Mesenchymal stem cell (in vitro differentiated cells and primary cell): ENCODE measurements at regions not wholly inside any gene's neighbourhood (a gene's known extent, or its start where the extent isn't known, plus 50 kb on each side); places are given as distances from the start of the nearest gene placed in this dataset.

Source experiments
- DNase-seq: peaks from one replicate; pipeline ENCODE4 v3.0.0-alpha.2; 2013
- H2AFZ ChIP-seq: one replicate; pipeline ENCODE4 v1.6.1; 2013; ENCODE audit warnings: low read depth, mild to moderate bottlenecking, control low read depth, inconsistent platforms, low read length, moderate library complexity
- H2AK5ac ChIP-seq: 2 replicates; pipeline ENCODE4 v1.6.1; 2013; ENCODE audit warnings: low read length, moderate library complexity, mild to moderate bottlenecking, inconsistent platforms; ENCODE audit not compliant: severe bottlenecking
- H2BK120ac ChIP-seq: one replicate; pipeline ENCODE4 v1.6.1; 2013; ENCODE audit warnings: low read depth, mild to moderate bottlenecking, inconsistent platforms, low read length, moderate library complexity
- H2BK12ac ChIP-seq, 2 experiments: one replicate each; pipeline ENCODE4 v1.6.1; 2013; ENCODE audit warnings: inconsistent platforms in 2 of 2, low read length in 2 of 2, mild to moderate bottlenecking in 2 of 2, moderate library complexity in 2 of 2, control low read depth in 1 of 2
- H2BK15ac ChIP-seq: one replicate; pipeline ENCODE4 v1.6.1; 2013; ENCODE audit warnings: mild to moderate bottlenecking, low read depth, inconsistent platforms; ENCODE audit not compliant: poor library complexity, severe bottlenecking
- H2BK5ac ChIP-seq: 2 replicates; pipeline ENCODE4 v1.6.1; 2013; ENCODE audit warnings: low read depth, mild to moderate bottlenecking, low read length, control low read depth, inconsistent platforms; ENCODE audit not compliant: poor library complexity, severe bottlenecking
- H3K14ac ChIP-seq, 2 experiments: one replicate each; pipeline ENCODE4 v1.6.1; 2013; ENCODE audit warnings: inconsistent platforms in 2 of 2, low read length in 2 of 2, control low read depth in 1 of 2, mild to moderate bottlenecking in 1 of 2, moderate library complexity in 1 of 2
- H3K18ac ChIP-seq, 2 experiments: one replicate each; pipeline ENCODE4 v1.6.1; 2013; ENCODE audit warnings: inconsistent platforms in 2 of 2, low read length in 2 of 2, control low read depth in 1 of 2, low read depth in 1 of 2, mild to moderate bottlenecking in 1 of 2
- H3K23ac ChIP-seq, 2 experiments: one replicate each; pipeline ENCODE4 v1.6.1; 2013; ENCODE audit warnings: inconsistent platforms in 2 of 2, low read length in 2 of 2, mild to moderate bottlenecking in 2 of 2, moderate library complexity in 2 of 2, control low read depth in 1 of 2
- H3K27ac ChIP-seq: 2 replicates; pipeline ENCODE4 v1.5.1; 2013; ENCODE audit warnings: mild to moderate bottlenecking, moderate library complexity, low read length, control low read depth, inconsistent platforms; ENCODE audit not compliant: poor library complexity, severe bottlenecking
- H3K27me3 ChIP-seq, 2 experiments: 2 replicates each; pipeline versions ENCODE4 v1.6.1 to v1.7.0; 2013; ENCODE audit warnings: low read length in 2 of 2, mild to moderate bottlenecking in 2 of 2, moderate library complexity in 2 of 2, control low read depth in 1 of 2, inconsistent platforms in 1 of 2; ENCODE audit not compliant: control insufficient read depth in 1 of 2, insufficient read depth in 1 of 2
- H3K36me3 ChIP-seq, 2 experiments: 2 replicates each; pipeline versions ENCODE4 v1.6.1 to v1.7.0; 2013; ENCODE audit warnings: low read length in 2 of 2, control low read depth in 1 of 2, inconsistent platforms in 1 of 2, low read depth in 1 of 2, mild to moderate bottlenecking in 1 of 2; ENCODE audit not compliant: insufficient read depth in 2 of 2, control insufficient read depth in 1 of 2
- H3K4ac ChIP-seq, 2 experiments: one replicate each; pipeline ENCODE4 v1.6.1; 2013; ENCODE audit warnings: inconsistent platforms in 2 of 2, low read length in 2 of 2, mild to moderate bottlenecking in 2 of 2, moderate library complexity in 2 of 2, control low read depth in 1 of 2, low read depth in 1 of 2
- H3K4me1 ChIP-seq: 2 replicates; pipeline ENCODE4 v1.6.1; 2013; ENCODE audit warnings: low read depth, low read length, control low read depth; ENCODE audit not compliant: control insufficient read depth, insufficient read depth
- H3K4me2 ChIP-seq: 2 replicates; pipeline ENCODE4 v1.6.1; 2013; ENCODE audit warnings: low read length, mild to moderate bottlenecking, inconsistent platforms; ENCODE audit not compliant: poor library complexity, severe bottlenecking
- H3K4me3 ChIP-seq, 2 experiments: 2 replicates each; pipeline versions ENCODE4 v1.5.1 to v1.7.0; 2013; ENCODE audit warnings: low read length in 2 of 2, mild to moderate bottlenecking in 2 of 2, control low read depth in 1 of 2, low read depth in 1 of 2; ENCODE audit not compliant: insufficient read depth in 1 of 2
- H3K79me1 ChIP-seq: replicated peaks from 2 replicates; pipeline ENCODE4 v1.6.1; 2013; ENCODE audit warnings: mild to moderate bottlenecking, control low read depth, low read length, inconsistent platforms; ENCODE audit not compliant: poor library complexity, severe bottlenecking
- H3K9ac ChIP-seq: 2 replicates; pipeline ENCODE4 v1.7.0; 2013; ENCODE audit warnings: mild to moderate bottlenecking, low read length, moderate library complexity
- H3K9me3 ChIP-seq: 2 replicates; pipeline ENCODE4 v1.7.0; 2013; ENCODE audit warnings: mild to moderate bottlenecking, low read length; ENCODE audit not compliant: control insufficient read depth
- H4K8ac ChIP-seq: one replicate; pipeline ENCODE4 v1.6.1; 2013; ENCODE audit warnings: inconsistent platforms, mild to moderate bottlenecking, low read length, moderate library complexity
- H4K91ac ChIP-seq: one replicate; pipeline ENCODE4 v1.6.1; 2013; ENCODE audit warnings: mild to moderate bottlenecking, low read length, inconsistent platforms
- WGBS: methylation state at CpG from one replicate; pipeline ENCODE4 v1.1.7; 2013; ENCODE audit warnings: mixed read lengths; 5-methylcytosine and 5-hydroxymethylcytosine counted together

DNA sequence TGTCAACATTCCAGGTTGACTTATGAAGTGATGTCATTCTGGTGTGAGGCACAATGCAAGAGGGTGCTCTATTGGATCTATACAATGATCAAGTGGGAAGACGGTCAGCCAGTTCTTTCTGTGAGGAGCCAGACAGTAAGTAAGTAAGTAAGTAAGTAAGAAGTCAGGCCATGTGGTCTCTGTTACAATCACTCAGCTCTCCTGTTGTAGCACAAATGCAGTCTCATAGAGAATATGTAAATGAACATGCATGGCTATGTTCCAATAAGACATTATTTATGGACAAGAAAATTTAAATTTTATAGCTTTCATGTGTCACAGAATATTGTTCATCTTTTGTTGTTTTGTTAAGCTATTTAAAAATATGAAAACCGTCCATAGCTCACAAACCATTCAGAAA, 399.7 kb downstream of the BTBD3 start:
- Histone ChIP-seq H3K4me3 (no peak overlapping the region), H2BK5ac (no peak overlapping the region), H2AFZ (no peak overlapping the region), H2BK120ac (no peak overlapping the region), H3K27me3 (no peaks in the 10 kb centered on the region), H3K14ac (no peak overlapping the region), H3K9ac (no peak overlapping the region), H4K8ac (no peak overlapping the region), H3K4me2 (no peak overlapping the region), H3K36me3 (no peaks in the 10 kb centered on the region), H2AK5ac (no peak overlapping the region), H3K79me1 (no peaks in the 10 kb centered on the region), H3K18ac (no peak overlapping the region), H3K4me1 (no peaks in the 10 kb centered on the region), H4K91ac (no peak overlapping the region), H3K9me3 (no peaks in the 10 kb centered on the region), H3K23ac (no peak overlapping the region), H2BK12ac (no peak overlapping the region), H3K27ac (no peak overlapping the region), H2BK15ac (no peak overlapping the region), H3K4ac (no peak overlapping the region)
- 71% methylated on average over 1 of the region's 2 CpGs for WGBS
- no peak for DNase-seq

DNA sequence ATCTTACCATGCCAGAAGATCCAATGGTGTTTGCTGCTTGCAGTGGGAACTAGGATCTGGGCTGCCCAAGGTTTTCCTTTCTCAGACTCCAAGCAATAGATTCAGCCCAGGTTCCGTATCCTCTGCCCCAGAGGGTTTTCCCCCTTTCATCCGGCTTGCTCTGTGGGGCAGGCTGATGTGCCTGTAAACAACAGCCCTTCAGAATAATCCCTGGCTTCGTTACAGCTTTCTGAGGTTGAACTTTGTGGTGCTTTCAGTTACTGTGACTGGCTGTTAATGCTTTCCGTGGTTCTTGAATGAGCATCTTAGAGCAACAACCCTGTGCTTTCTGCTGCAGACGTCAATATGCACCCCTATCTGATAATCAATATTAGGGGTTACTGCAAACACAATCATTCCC, 400.4 kb downstream of the BTBD3 start:
- Histone ChIP-seq H3K4me3 (no peak overlapping the region), H3K23ac (no peak overlapping the region), H3K4ac (no peak overlapping the region), H2AK5ac (no peak overlapping the region), H3K27me3 (no peaks in the 10 kb centered on the region), H3K4me1 (no peaks in the 10 kb centered on the region), H2AFZ (no peak overlapping the region), H3K18ac (no peak overlapping the region), H3K14ac (no peak overlapping the region), H2BK5ac (no peak overlapping the region), H4K8ac (no peak overlapping the region), H2BK12ac (no peak overlapping the region), H3K36me3 (no peaks in the 10 kb centered on the region), H2BK15ac (no peak overlapping the region), H3K9ac (no peak overlapping the region), H3K27ac (no peak overlapping the region), H4K91ac (no peak overlapping the region), H3K4me2 (no peak overlapping the region), H3K9me3 (no peaks in the 10 kb centered on the region), H2BK120ac (no peak overlapping the region), H3K79me1 (no peaks in the 10 kb centered on the region)
- 69% methylated on average over 5 of the region's 5 CpGs for WGBS
- DNase-seq: no peak

DNA sequence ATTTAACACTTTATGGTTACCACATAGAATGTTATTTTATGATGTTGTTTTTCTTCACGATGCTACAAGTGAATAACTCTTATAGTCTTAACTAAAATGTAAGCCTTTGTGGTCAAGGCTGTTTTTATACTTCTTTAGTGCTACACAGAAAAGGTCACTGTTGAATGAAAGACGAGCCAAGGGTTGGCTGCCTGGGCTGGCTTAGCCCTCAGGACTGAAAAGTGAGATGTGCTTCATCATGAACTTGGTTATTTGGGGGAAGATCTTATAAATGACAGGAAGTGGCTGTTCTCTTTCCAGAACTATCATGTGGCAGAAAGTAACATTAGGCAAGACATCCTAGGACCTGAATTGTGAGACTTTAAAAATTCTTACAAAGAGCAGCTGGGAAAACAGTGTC, 404.0 kb downstream of the BTBD3 start:
- Histone ChIP-seq H3K9ac (no peak overlapping the region), H2AFZ (no peak overlapping the region), H2BK12ac (no peak overlapping the region), H2BK120ac (no peak overlapping the region), H3K27ac (no peak overlapping the region), H2AK5ac (no peak overlapping the region), H3K18ac (no peak overlapping the region), H3K4me3 (no peak overlapping the region), H4K91ac (no peak overlapping the region), H3K36me3 (no peaks in the 10 kb centered on the region), H3K9me3 (peaks cover 5% of the 10 kb centered on the region), H3K4ac (no peak overlapping the region), H3K4me2 (no peak overlapping the region), H3K23ac (no peak overlapping the region), H3K14ac (no peak overlapping the region), H3K27me3 (no peaks in the 10 kb centered on the region), H4K8ac (no peak overlapping the region), H2BK15ac (no peak overlapping the region), H3K4me1 (no peaks in the 10 kb centered on the region), H3K79me1 (no peaks in the 10 kb centered on the region), H2BK5ac (no peak overlapping the region)
- no peak for DNase-seq
- WGBS: 24% methylated on average over 1 of the region's 2 CpGs

DNA sequence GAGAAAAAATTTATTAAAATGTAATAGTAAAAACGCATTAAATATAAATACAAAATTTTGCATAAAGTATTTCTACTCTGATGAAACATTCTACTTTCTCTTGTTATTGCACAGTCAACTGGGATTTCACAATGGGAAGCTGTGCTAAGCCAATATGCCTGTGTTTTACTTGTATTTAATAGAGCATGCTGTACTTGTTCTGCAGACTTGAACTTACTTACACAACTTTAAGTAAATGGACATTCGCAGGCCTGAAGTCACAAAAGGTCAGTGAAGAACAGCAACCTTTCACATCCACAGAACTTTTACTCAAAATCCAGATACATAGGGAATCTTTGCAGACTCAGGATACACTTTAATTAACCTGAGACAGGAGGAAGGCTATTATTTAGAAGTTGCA, 409.5 kb downstream of the BTBD3 start:
- no peak overlapping the region for H2BK5ac ChIP-seq
- H3K27me3 ChIP-seq: no peaks in the 10 kb centered on the region
- H3K9me3 ChIP-seq: peaks cover 18% of the 10 kb centered on the region
- H3K4me3 ChIP-seq: no peak overlapping the region
- no peak overlapping the region for H2AK5ac ChIP-seq
- no peak overlapping the region for H3K23ac ChIP-seq
- no peaks in the 10 kb centered on the region for H3K4me1 ChIP-seq
- no peak overlapping the region for H3K14ac ChIP-seq
- no peak overlapping the region for H4K8ac ChIP-seq
- H2BK120ac ChIP-seq: no peak overlapping the region
- H2BK15ac ChIP-seq: no peak overlapping the region
- DNase-seq: no peak
- H2BK12ac ChIP-seq: no peak overlapping the region
- WGBS: no CpG with 5 or more reads among the region's 2 CpGs
- H3K4me2 ChIP-seq: no peak overlapping the region
- no peaks in the 10 kb centered on the region for H3K79me1 ChIP-seq
- H2AFZ ChIP-seq: no peak overlapping the region
- H3K4ac ChIP-seq: no peak overlapping the region
- H3K18ac ChIP-seq: no peak overlapping the region
- H3K27ac ChIP-seq: no peak overlapping the region
- H3K9ac ChIP-seq: no peak overlapping the region
- no peak overlapping the region for H4K91ac ChIP-seq
- no peaks in the 10 kb centered on the region for H3K36me3 ChIP-seq
